HG03575 (cell line): ENCODE measurements at regions not wholly inside any gene's neighbourhood (a gene's known extent, or its start where the extent isn't known, plus 50 kb on each side); places are given as distances from the start of the nearest gene placed in this dataset.
"Not testable (repeated sequence)": the region's sequence is repeated elsewhere in the genome, so short reads cannot be mapped to it uniquely, and the experiment has no call there.

ENCODE experiments used
- ATAC-seq: cut with Tn5 transposase; IDR thresholded peaks from one replicate; pipeline ENCODE4 v1.9.1; 2021; ENCODE audit not compliant: unreplicated experiment, insufficient number of reproducible peaks, low FRiP score; ENCODE audit errors: extremely low read depth

DNA sequence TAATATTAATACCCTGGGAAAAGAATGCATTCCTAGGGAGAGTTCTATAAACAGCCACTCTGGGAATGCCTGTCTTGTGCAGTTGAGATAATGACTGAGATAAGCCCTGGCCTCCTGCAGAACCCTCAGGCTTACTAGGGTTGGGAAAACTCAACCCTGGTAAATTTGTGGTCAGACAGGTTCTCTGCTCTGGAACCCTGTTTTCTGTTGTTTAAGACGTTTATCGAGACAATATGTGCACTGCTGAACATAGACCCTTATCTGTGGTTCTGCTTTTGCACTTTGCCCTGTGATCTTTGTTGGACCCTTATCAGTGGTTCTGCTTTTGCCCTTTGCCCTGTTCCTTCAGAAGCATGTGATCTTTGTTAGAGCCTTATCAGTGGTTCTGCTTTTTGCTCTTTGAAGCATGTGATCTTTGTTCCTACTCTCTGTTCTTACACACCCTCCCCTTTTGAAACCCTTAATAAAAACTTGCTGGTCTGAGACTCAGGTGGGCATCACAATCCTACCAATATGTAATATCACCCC lies 2754.0 kb downstream of the PCDH9 start:
- ATAC-seq = not testable (repeated sequence)

GRCh38 chr13:64471916-64472315 lies 2758.2 kb downstream of the PCDH9 start:
- no peak for ATAC-seq

GRCh38 chr13:64470751-64471150 lies 2759.4 kb downstream of the PCDH9 start:
- ATAC-seq = no peak

DNA sequence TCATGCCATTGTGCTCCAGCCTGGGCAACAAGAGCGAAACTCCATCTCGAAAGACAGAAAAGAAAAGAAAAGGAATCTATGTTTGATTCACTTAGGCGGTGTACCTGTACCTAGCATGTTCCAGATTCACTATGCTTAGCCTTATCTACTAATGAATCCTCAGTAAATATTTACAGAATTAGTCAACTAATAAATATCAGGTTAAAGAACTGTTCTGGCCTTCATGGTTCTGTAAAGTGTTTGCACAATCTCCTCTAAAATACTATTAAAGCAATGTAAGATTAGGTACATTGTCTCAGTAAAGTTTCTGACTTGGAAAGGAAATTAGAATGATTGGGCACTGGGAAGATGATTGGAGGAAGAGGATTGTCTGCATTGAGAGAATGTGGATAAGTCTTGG lies 2770.4 kb downstream of the PCDH9 start:
- no peak for ATAC-seq

DNA sequence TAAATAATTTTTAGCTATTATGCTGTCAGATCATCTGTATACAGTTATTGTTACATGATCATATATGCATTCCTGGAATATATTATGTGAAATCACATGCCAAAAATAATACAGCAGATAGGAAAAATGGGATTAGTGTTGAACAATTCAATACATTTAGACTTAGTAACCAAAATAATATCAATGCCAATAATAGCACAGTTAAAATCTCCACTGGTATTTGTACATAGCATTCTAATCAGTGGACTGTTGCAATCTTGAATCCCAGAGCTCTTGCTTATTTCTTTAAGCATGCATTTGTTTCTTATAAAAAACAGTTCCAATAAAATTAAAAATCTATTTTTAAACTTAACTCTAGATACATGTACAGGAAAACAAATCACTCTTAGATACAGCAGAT lies 2772.2 kb downstream of the PCDH9 start:
- no peak for ATAC-seq

GRCh38 chr13:64455124-64455523 lies 2775.0 kb downstream of the PCDH9 start:
- ATAC-seq = no peak

- ATAC-seq = no peak
Measured at GRCh38 chr13:64453831-64454230, 2776.3 kb downstream of the PCDH9 start.

GRCh38 chr13:64446372-64446771 lies 2783.8 kb downstream of the PCDH9 start:
- no peak for ATAC-seq

GRCh38 chr13:64441740-64442139 lies 2788.4 kb downstream of the PCDH9 start:
- no peak for ATAC-seq

- ATAC-seq = no peak
Measured at GRCh38 chr13:64438084-64438483, 2792.1 kb downstream of the PCDH9 start.

- no peak for ATAC-seq
Measured at GRCh38 chr13:64429691-64430090, 2800.4 kb downstream of the PCDH9 start.

- ATAC-seq = no peak
Measured at GRCh38 chr13:64428196-64428595, 2801.9 kb downstream of the PCDH9 start.

GRCh38 chr13:64423467-64423866 lies 2806.7 kb downstream of the PCDH9 start:
- no peak for ATAC-seq

GRCh38 chr13:64420181-64420580 lies 2810.0 kb downstream of the PCDH9 start:
- no peak for ATAC-seq

- ATAC-seq = no peak
Measured at GRCh38 chr13:64417581-64417980, 2812.6 kb downstream of the PCDH9 start.

GRCh38 chr13:64414381-64414780 lies 2815.8 kb downstream of the PCDH9 start:
- ATAC-seq = no peak

DNA sequence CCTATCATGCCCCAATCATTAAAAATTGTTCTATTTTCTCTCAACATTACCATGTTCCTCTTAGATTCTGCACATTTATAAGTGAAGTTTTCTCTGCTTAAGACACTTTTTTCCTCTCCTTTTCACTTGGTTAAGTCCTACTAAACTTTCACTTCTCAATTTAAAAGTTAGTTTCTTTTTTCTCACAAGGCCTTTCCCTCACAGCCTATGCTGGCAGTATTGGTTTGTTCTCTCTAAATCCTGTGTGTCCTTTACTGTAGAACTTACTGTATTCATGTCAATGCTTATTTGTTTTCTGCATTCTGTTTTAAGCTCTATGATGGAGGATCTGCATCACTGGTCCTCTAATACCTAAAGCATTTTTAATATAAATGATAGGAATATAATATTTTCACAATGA lies 2816.6 kb downstream of the PCDH9 start:
- no peak for ATAC-seq

- no peak for ATAC-seq
Measured at GRCh38 chr13:64410276-64411053, 2819.7 kb downstream of the PCDH9 start.

DNA sequence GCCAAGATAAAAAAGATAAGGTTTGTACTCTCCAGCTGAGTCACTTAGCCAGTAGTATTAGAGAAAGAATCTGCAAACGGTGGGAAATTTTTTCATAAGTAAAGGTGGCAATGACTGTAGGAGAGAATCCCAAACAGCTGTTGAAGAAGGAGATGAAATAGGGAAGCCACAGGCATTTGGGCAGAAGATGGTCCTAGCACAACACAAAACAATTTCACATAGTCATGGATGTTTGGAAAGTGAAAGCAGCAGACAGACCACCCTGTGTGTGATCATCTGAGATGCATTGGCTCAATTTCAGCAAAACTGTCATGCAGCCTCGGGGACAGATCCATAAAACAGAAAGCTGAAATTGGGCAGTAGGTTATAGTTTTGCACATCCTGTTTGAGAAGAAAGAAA lies 2832.4 kb downstream of the PCDH9 start:
- ATAC-seq = no peak

DNA sequence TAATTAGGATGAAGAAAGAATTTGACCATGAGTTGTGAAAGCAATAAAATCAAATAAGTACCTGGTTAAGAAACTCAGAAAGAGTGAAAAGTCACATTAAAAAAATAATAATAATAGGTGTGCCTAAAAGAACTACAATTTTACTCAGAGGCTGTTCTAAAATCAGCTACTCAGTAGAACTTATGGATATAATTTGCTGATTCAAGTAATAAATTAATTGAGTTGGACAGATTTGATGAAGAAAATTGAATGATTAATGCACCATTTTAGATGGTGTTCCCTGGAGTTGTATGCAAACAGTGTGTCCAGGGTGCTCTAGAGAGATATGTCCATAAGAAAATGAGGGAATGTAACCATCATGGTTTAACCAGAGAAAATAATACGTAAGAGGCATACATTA lies 2852.5 kb downstream of the PCDH9 start:
- no peak for ATAC-seq

DNA sequence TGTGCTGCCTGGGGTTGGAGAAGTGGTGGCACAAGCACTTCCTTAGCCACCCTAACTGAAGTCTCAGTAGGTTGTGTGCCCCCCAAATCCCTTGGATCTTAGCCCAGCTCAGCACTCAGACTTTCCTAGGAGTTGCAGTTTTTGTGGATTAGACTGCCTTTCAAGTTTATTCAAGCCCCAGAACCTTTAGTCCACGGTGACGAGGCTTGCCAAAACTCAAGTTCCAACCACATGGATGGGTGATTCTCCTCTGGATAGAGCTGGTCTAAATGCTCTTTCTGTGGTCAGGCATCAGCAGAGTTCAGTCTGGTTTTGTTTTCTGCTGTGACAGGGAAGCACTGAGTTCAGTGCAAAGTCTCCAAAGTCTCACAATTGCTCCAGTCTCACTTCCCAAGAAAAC lies 2858.7 kb downstream of the PCDH9 start:
- ATAC-seq = no peak
